GM21786 (cell line): ENCODE measurements at regions not wholly inside any gene's neighbourhood (a gene's known extent, or its start where the extent isn't known, plus 50 kb on each side); places are given as distances from the start of the nearest gene placed in this dataset.
"Not testable (repeated sequence)": the region's sequence is repeated elsewhere in the genome, so short reads cannot be mapped to it uniquely, and the experiment has no call there.

Experiments used
- ATAC-seq: cut with Tn5 transposase; IDR thresholded peaks from one replicate; pipeline ENCODE4 v1.9.1; 2021; ENCODE audit not compliant: unreplicated experiment

GRCh38 chr18:14190776-14191442 is 58.7 kb upstream of the ZNF519 start:
- ATAC-seq: peak; percentile 93

- ATAC-seq: no peak
Observed at GRCh38 chr18:14189858-14190257, 57.6 kb upstream of the ZNF519 start.

- not testable (repeated sequence) for ATAC-seq
Observed at GRCh38 chr18:14188751-14189406, 56.6 kb upstream of the ZNF519 start.
